DOHH2 (cell line): ENCODE measurements at regions not wholly inside any gene's neighbourhood (a gene's known extent, or its start where the extent isn't known, plus 50 kb on each side); places are given as distances from the start of the nearest gene placed in this dataset.

Source experiments
- H3F3A ChIP-seq: fragments of 200-600 bp; sonication (generic), shearing (Covaris generic); 2 replicates; pipeline ENCODE4 v1.6.0; 2016; ENCODE audit warnings: antibody characterized with exemption, mild to moderate bottlenecking; ENCODE audit not compliant: control insufficient read depth, insufficient read depth
- H3K27ac ChIP-seq: fragments of 200-600 bp; sonication (generic); 2 replicates; pipeline ENCODE4 v1.5.1; 2014; ENCODE audit warnings: low read depth, mild to moderate bottlenecking, low read length, moderate library complexity
- H3K27me3 ChIP-seq: fragments of 200-600 bp; sonication (generic); 2 replicates; pipeline ENCODE4 v1.6.1; 2014; ENCODE audit warnings: mild to moderate bottlenecking, low read length, mixed read lengths; ENCODE audit not compliant: control insufficient read depth
- H3K36me3 ChIP-seq: fragments of 200-600 bp; sonication (generic); 2 replicates; pipeline ENCODE4 v1.6.1; 2014; ENCODE audit warnings: mild to moderate bottlenecking, low read length, moderate library complexity, mixed read lengths; ENCODE audit not compliant: control insufficient read depth
- H3K4me1 ChIP-seq: fragments of 200-600 bp; sonication (generic); 2 replicates; pipeline ENCODE4 v1.6.1; 2014; ENCODE audit warnings: mild to moderate bottlenecking, low read length, mixed read lengths; ENCODE audit not compliant: control insufficient read depth
- H3K4me2 ChIP-seq: fragments of 200-600 bp; sonication (generic); 2 replicates; pipeline ENCODE4 v1.6.0; 2014; ENCODE audit warnings: mild to moderate bottlenecking, low read length, moderate library complexity
- H3K4me3 ChIP-seq: fragments of 200-600 bp; sonication (generic); 2 replicates; pipeline ENCODE4 v1.5.1; 2014; ENCODE audit warnings: mild to moderate bottlenecking, low read length, mixed read lengths
- H3K79me2 ChIP-seq: fragments of 200-600 bp; sonication (generic); 2 replicates; pipeline ENCODE4 v1.6.1; 2014; ENCODE audit warnings: mild to moderate bottlenecking, low read length, mixed read lengths; ENCODE audit not compliant: control insufficient read depth
- H3K9me2 ChIP-seq: fragments of 200-600 bp; sonication (generic); replicated peaks from 2 replicates; pipeline ENCODE4 v1.6.1; 2014; ENCODE audit warnings: mild to moderate bottlenecking, low read length, mixed read lengths; ENCODE audit not compliant: control insufficient read depth
- H3K9me3 ChIP-seq: fragments of 200-600 bp; sonication (generic); 2 replicates; pipeline ENCODE4 v1.6.1; 2014; ENCODE audit warnings: antibody characterized with exemption, low read length, mixed read lengths; ENCODE audit not compliant: control insufficient read depth, insufficient read depth
- H4K20me1 ChIP-seq: fragments of 200-600 bp; sonication (generic); 2 replicates; pipeline ENCODE4 v1.6.0; 2014; ENCODE audit warnings: low read depth, mild to moderate bottlenecking, antibody characterized with exemption, low read length, moderate library complexity; ENCODE audit not compliant: control insufficient read depth, insufficient read depth
- CTCF ChIP-seq: fragments of 200-600 bp; sonication (generic); IDR thresholded peaks from one replicate; pipeline ENCODE4 v1.5.1; 2014; ENCODE audit warnings: antibody characterized with exemption, mild to moderate bottlenecking, low read depth, low read length; ENCODE audit not compliant: poor library complexity, severe bottlenecking
- EZH2phosphoT487 ChIP-seq: fragments of 200-600 bp; sonication (generic); IDR thresholded peaks from 2 replicates; pipeline ENCODE4 v1.6.1; 2017; ENCODE audit warnings: borderline replicate concordance, mild to moderate bottlenecking, antibody characterized with exemption, low read length, moderate library complexity, mixed read lengths

- no peaks in the 10 kb centered on the region for H3K27me3 ChIP-seq
- no peaks in the 10 kb centered on the region for H3K36me3 ChIP-seq
- H3K4me1 ChIP-seq: no peaks in the 10 kb centered on the region
- H3K79me2 ChIP-seq: no peaks in the 10 kb centered on the region
- H3K4me2 ChIP-seq: no peak overlapping the region
- H4K20me1 ChIP-seq: no peaks in the 10 kb centered on the region
- H3K4me3 ChIP-seq: no peak overlapping the region
- no peaks in the 10 kb centered on the region for H3K9me2 ChIP-seq
- H3K9me3 ChIP-seq: no peaks in the 10 kb centered on the region
- H3K27ac ChIP-seq: no peak overlapping the region
- H3F3A ChIP-seq: no peaks in the 10 kb centered on the region
- no peak for TF ChIP-seq CTCF
Measured at GRCh38 chr16:87140211-87141200, 176.7 kb downstream of the C16orf95 start.

- no peak overlapping the region for H3K27ac ChIP-seq
- H3K4me2 ChIP-seq: no peak overlapping the region
- H3K4me1 ChIP-seq: no peaks in the 10 kb centered on the region
- H3K9me3 ChIP-seq: no peaks in the 10 kb centered on the region
- no peak for TF ChIP-seq EZH2phosphoT487
- no peak for TF ChIP-seq CTCF
- no peaks in the 10 kb centered on the region for H3K9me2 ChIP-seq
- no peak overlapping the region for H3K4me3 ChIP-seq
- H3F3A ChIP-seq: no peaks in the 10 kb centered on the region
- H4K20me1 ChIP-seq: no peaks in the 10 kb centered on the region
- H3K36me3 ChIP-seq: no peaks in the 10 kb centered on the region
- H3K79me2 ChIP-seq: no peaks in the 10 kb centered on the region
- H3K27me3 ChIP-seq: no peaks in the 10 kb centered on the region
Measured at GRCh38 chr16:87141402-87141801, 175.8 kb downstream of the C16orf95 start.

GRCh38 chr16:87143661-87144121, 173.5 kb downstream of the C16orf95 start:
- TF ChIP-seq EZH2phosphoT487 (no peak), CTCF (no peak)
- no peak overlapping the region for H3K4me2 ChIP-seq
- H3K4me3 ChIP-seq: no peak overlapping the region
- H4K20me1 ChIP-seq: no peaks in the 10 kb centered on the region
- no peaks in the 10 kb centered on the region for H3K27me3 ChIP-seq
- H3K4me1 ChIP-seq: no peaks in the 10 kb centered on the region
- no peaks in the 10 kb centered on the region for H3F3A ChIP-seq
- no peaks in the 10 kb centered on the region for H3K9me2 ChIP-seq
- no peaks in the 10 kb centered on the region for H3K36me3 ChIP-seq
- H3K79me2 ChIP-seq: no peaks in the 10 kb centered on the region
- H3K27ac ChIP-seq: no peak overlapping the region
- no peaks in the 10 kb centered on the region for H3K9me3 ChIP-seq
